IMR-90 (cell line): ENCODE measurements at regions not wholly inside any gene's neighbourhood (a gene's known extent, or its start where the extent isn't known, plus 50 kb on each side); places are given as distances from the start of the nearest gene placed in this dataset.

ENCODE experiments used
- ATAC-seq: fragments of 200-7000 bp; cut with Tn5 transposase; 2 replicates; pipeline ENCODE4 v1.9.1; 2020; ENCODE audit warnings: low read depth, mild to moderate bottlenecking, moderate library complexity
- BruUV-seq: library from RNA; stranded (reverse); fragments of 400-500 nt; replicated peaks from 2 replicates; lab custom pipeline; 2021; lab: Mats Ljungman, UMichigan
- CTCF ChIA-PET: fragments of 300-600 bp; formaldehyde crosslinking; extraction: SDS; loops from one replicate; lab custom pipeline; 2021; ENCODE audit warnings: antibody characterized with exemption; lab: Yijun Ruan, JAX
- POLR2A ChIA-PET: fragments of 300-600 bp; sonication (Branson Sonifier 250); formaldehyde crosslinking; loops from one replicate; lab custom pipeline; 2022; ENCODE audit warnings: antibody characterized with exemption; ENCODE audit not compliant: unreplicated experiment; lab: Charles Lee
- DNase-seq: peaks from one replicate; pipeline ENCODE4 v3.0.0; 2013
- H2AFZ ChIP-seq: replicated peaks from 2 replicates; pipeline ENCODE3; 2013; ENCODE audit warnings: low read length, mild to moderate bottlenecking; ENCODE audit not compliant: poor library complexity
- H2AK5ac ChIP-seq: 2 replicates; pipeline ENCODE4 v1.6.1; 2013; ENCODE audit warnings: low read depth, low read length, inconsistent platforms
- H2AK9ac ChIP-seq: replicated peaks from 2 replicates; pipeline ENCODE3; 2013; ENCODE audit warnings: mild to moderate bottlenecking, low read depth, low read length, moderate library complexity; ENCODE audit not compliant: poor library complexity
- H2BK120ac ChIP-seq: 2 replicates; pipeline ENCODE4 v1.6.1; 2013; ENCODE audit warnings: low read depth, low read length, inconsistent platforms
- H2BK15ac ChIP-seq: 3 replicates; pipeline ENCODE4 v1.6.1; 2013; ENCODE audit warnings: low read depth, low read length, inconsistent platforms
- H2BK20ac ChIP-seq: 2 replicates; pipeline ENCODE4 v1.6.1; 2013; ENCODE audit warnings: low read depth, mild to moderate bottlenecking, inconsistent platforms, low read length, moderate library complexity
- H2BK5ac ChIP-seq: 2 replicates; pipeline ENCODE4 v1.6.1; 2013; ENCODE audit warnings: mild to moderate bottlenecking, low read depth, low read length, inconsistent platforms; ENCODE audit not compliant: poor library complexity, severe bottlenecking
- H3K14ac ChIP-seq: replicated peaks from 2 replicates; pipeline ENCODE4 v1.6.1; 2013; ENCODE audit warnings: low read depth, low read length, inconsistent platforms
- H3K18ac ChIP-seq: 2 replicates; pipeline ENCODE4 v1.6.1; 2013; ENCODE audit warnings: low read depth, low read length, control low read depth
- H3K23ac ChIP-seq: 2 replicates; pipeline ENCODE4 v1.6.1; 2013; ENCODE audit warnings: low read depth, low read length, inconsistent platforms
- H3K27ac ChIP-seq: 2 replicates; pipeline ENCODE4 v1.5.1; 2013; ENCODE audit warnings: mild to moderate bottlenecking, control low read depth, low read length; ENCODE audit not compliant: insufficient read depth
- H3K27me3 ChIP-seq: 2 replicates; pipeline ENCODE4 v1.6.1; 2013; ENCODE audit warnings: low read length; ENCODE audit not compliant: control insufficient read depth, insufficient read depth
- H3K36me3 ChIP-seq: 2 replicates; pipeline ENCODE4 v1.6.1; 2013; ENCODE audit warnings: low read length, mixed read lengths; ENCODE audit not compliant: control insufficient read depth, insufficient read depth
- H3K4ac ChIP-seq: 2 replicates; pipeline ENCODE4 v1.6.1; 2013; ENCODE audit warnings: low read depth, low read length, inconsistent platforms
- H3K4me1 ChIP-seq: 2 replicates; pipeline ENCODE4 v1.6.1; 2013; ENCODE audit warnings: low read length, mixed read lengths; ENCODE audit not compliant: control insufficient read depth, insufficient read depth
- H3K4me2 ChIP-seq: 2 replicates; pipeline ENCODE4 v1.6.1; 2013; ENCODE audit warnings: low read depth, mild to moderate bottlenecking, control low read depth, low read length, moderate library complexity
- H3K4me3 ChIP-seq: 2 replicates; pipeline ENCODE4 v1.5.1; 2013; ENCODE audit warnings: low read depth, mild to moderate bottlenecking, control low read depth, low read length, moderate library complexity; ENCODE audit not compliant: insufficient read depth
- H3K56ac ChIP-seq: 2 replicates; pipeline ENCODE4 v1.6.1; 2013; ENCODE audit warnings: low read length, inconsistent platforms; ENCODE audit not compliant: insufficient read depth; ENCODE audit errors: extremely low read depth
- H3K79me1 ChIP-seq, 2 experiments: 2 replicates each; pipeline ENCODE4 v1.6.1; 2013; ENCODE audit warnings: low read length in 2 of 2, inconsistent platforms in 1 of 2, low read depth in 1 of 2
- H3K9ac ChIP-seq: 2 replicates; pipeline ENCODE4 v1.6.1; 2013; ENCODE audit warnings: low read depth, low read length, control low read depth
- H3K9me1 ChIP-seq: 2 replicates; pipeline ENCODE4 v1.6.1; 2013; ENCODE audit warnings: low read length, inconsistent platforms; ENCODE audit not compliant: insufficient read depth
- H3K9me3 ChIP-seq: 2 replicates; pipeline ENCODE4 v1.6.1; 2013; ENCODE audit warnings: low read length; ENCODE audit not compliant: control insufficient read depth, insufficient read depth
- H4K20me1 ChIP-seq: 2 replicates; pipeline ENCODE4 v1.6.1; 2013; ENCODE audit warnings: low read length, inconsistent platforms; ENCODE audit not compliant: insufficient read depth
- H4K5ac ChIP-seq: 2 replicates; pipeline ENCODE4 v1.6.1; 2013; ENCODE audit warnings: mild to moderate bottlenecking, low read depth, low read length, control low read depth
- H4K8ac ChIP-seq, 2 experiments: 2 replicates each; pipeline ENCODE4 v1.6.1; 2013; ENCODE audit warnings: low read depth in 2 of 2, low read length in 2 of 2, control low read depth in 1 of 2, inconsistent platforms in 1 of 2
- H4K91ac ChIP-seq: 2 replicates; pipeline ENCODE4 v1.6.1; 2013; ENCODE audit warnings: low read depth, low read length, inconsistent platforms; ENCODE audit not compliant: insufficient read depth
- BHLHE40 ChIP-seq: fragments of 150-350 bp; IDR thresholded peaks from 2 replicates; pipeline ENCODE4 v1.6.1; 2016; ENCODE audit warnings: mild to moderate bottlenecking, low read depth, low read length
- CEBPB ChIP-seq: IDR thresholded peaks from 2 replicates; pipeline ENCODE4 v1.6.1; 2012; ENCODE audit warnings: low read depth, low read length, improper control_type of control experiment
- CHD1 ChIP-seq: IDR thresholded peaks from 2 replicates; pipeline ENCODE4 v1.6.1; 2012; ENCODE audit warnings: low read depth, low read length, improper control_type of control experiment
- ELK1 ChIP-seq: fragments of 150-350 bp; IDR thresholded peaks from 2 replicates; pipeline ENCODE4 v1.6.1; 2016; ENCODE audit warnings: low read depth, mild to moderate bottlenecking, low read length, moderate library complexity, borderline replicate concordance
- NFE2L2 ChIP-seq: fragments of 150-350 bp; IDR thresholded peaks from 2 replicates; pipeline ENCODE4 v1.6.1; 2016; ENCODE audit warnings: low read depth, mild to moderate bottlenecking, low read length
- POLR2A ChIP-seq: IDR thresholded peaks from 2 replicates; pipeline ENCODE4 v1.6.1; 2012; ENCODE audit warnings: mild to moderate bottlenecking, low read depth, low read length
- RAD21 ChIP-seq: IDR thresholded peaks from 2 replicates; pipeline ENCODE4 v1.6.1; 2012; ENCODE audit warnings: low read length, improper control_type of control experiment
- RCOR1 ChIP-seq: IDR thresholded peaks from 2 replicates; pipeline ENCODE4 v1.6.1; 2012; ENCODE audit warnings: mild to moderate bottlenecking, low read length, improper control_type of control experiment; ENCODE audit not compliant: insufficient replicate concordance
- RFX5 ChIP-seq: IDR thresholded peaks from 2 replicates; pipeline ENCODE4 v1.8.0; 2012; ENCODE audit warnings: low read depth, mild to moderate bottlenecking, low read length, moderate library complexity
- SMC3 ChIP-seq: fragments of 150-350 bp; IDR thresholded peaks from 2 replicates; pipeline ENCODE4 v1.6.1; 2016; ENCODE audit warnings: low read depth, mild to moderate bottlenecking, antibody characterized with exemption, low read length, moderate library complexity
- WGBS, 2 experiments: methylation state at CpG; one replicate each; pipeline versions ENCODE4 v1.1.5 to v1.1.7; 2013; ENCODE audit warnings: missing lambda C conversion rate in 2 of 2; ENCODE audit not compliant: insufficient read length in 1 of 2; ENCODE audit errors: extremely low coverage in 2 of 2; 5-methylcytosine and 5-hydroxymethylcytosine counted together
- dilution Hi-C: fragments of 300-500 bp; cut with HindIII; formaldehyde crosslinking; loops from one replicate; pipeline ENCODE4 v1.14.3; 2018; ENCODE audit warnings: low sequenced_read_pairs; ENCODE audit not compliant: unreplicated experiment
- in situ Hi-C: fragments of 300-500 bp; cut with MboI; formaldehyde crosslinking; loops from 3 replicates; pipeline ENCODE4 v1.14.3; 2019; ENCODE audit warnings: low sequenced_read_pairs, inconsistent platforms, mixed read lengths
- intact Hi-C: fragments of 100-400 bp; cut with micrococcal nuclease; formaldehyde crosslinking; loops from 2 replicates; pipeline ENCODE4 v1.10.0; 2022

GRCh38 chr2:234399451-234400246 is 97.2 kb downstream of the ARL4C start:
- Histone ChIP-seq H3K9ac (no peak overlapping the region), H3K18ac (no peak overlapping the region), H3K4me2 (no peak overlapping the region), H3K27ac (no peak overlapping the region), H3K4me3 (no peak overlapping the region), H4K8ac (no peak overlapping the region), H3K4me1 (no peaks in the 10 kb centered on the region; the same call in 1 of the 2 replicates), H3K9me1 (no peaks in the 10 kb centered on the region; the same call in 1 of the 2 replicates), H3K23ac (no peak overlapping the region; the same call in 1 of the 2 replicates), H3K4ac (peak overlapping the region; percentile 22; the same call in 1 of the 2 replicates), H2AFZ (peak overlapping the region; percentile 72), H3K56ac (no peak overlapping the region), H3K79me1 (no peaks in the 10 kb centered on the region), H4K91ac (no peak overlapping the region), H3K36me3 (no peaks in the 10 kb centered on the region), H2AK5ac (no peak overlapping the region), H2BK20ac (no peak overlapping the region), H4K20me1 (no peaks in the 10 kb centered on the region), H3K14ac (no peak overlapping the region), H3K27me3 (no peaks in the 10 kb centered on the region), H2AK9ac (no peak overlapping the region), H2BK15ac (no peak overlapping the region), H2BK5ac (no peak overlapping the region), H2BK120ac (no peak overlapping the region; the same call in 1 of the 2 replicates), H4K5ac (no peak overlapping the region), H3K9me3 (no peaks in the 10 kb centered on the region)
- intact Hi-C loops (loop anchor here (2.0 kb wide), 1 partner anchor 45 kb away; no protein-coding TSS in a partner anchor), in situ Hi-C loops (no loop called here), dilution Hi-C loops (no loop called here)
- DNase-seq = peak; percentile 48
- ATAC-seq = peak; percentile 69
- BruUV-seq = no TSS peak
- ChIA-PET CTCF (no interaction called here), POLR2A (no interaction called here)
- TF ChIP-seq CHD1 (no peak), NFE2L2 (no peak), SMC3 (no peak), POLR2A (no peak), ELK1 (no peak), RFX5 (no peak), BHLHE40 (no peak), RCOR1 (no peak), CEBPB (no peak), RAD21 (no peak)
- WGBS, 2 experiments = 80% methylated on average over 2 of the region's 11 CpGs; no CpG with 5 or more reads in 1 of the 2 experiments
